BJ (cell line): ENCODE measurements at regions not wholly inside any gene's neighbourhood (a gene's known extent, or its start where the extent isn't known, plus 50 kb on each side); places are given as distances from the start of the nearest gene placed in this dataset.
"Not testable (repeated sequence)": the region's sequence is repeated elsewhere in the genome, so short reads cannot be mapped to it uniquely, and the experiment has no call there.

Source experiments
- CTCF ChIA-PET: fragments of 350-600 bp; formaldehyde crosslinking; extraction: SDS; loops from one replicate; lab custom pipeline; 2021; ENCODE audit warnings: antibody characterized with exemption, inconsistent platforms; lab: Yijun Ruan, JAX
- POLR2A ChIA-PET: fragments of 300-600 bp; sonication (Branson Sonifier 250); formaldehyde crosslinking; extraction: SDS; loops from one replicate; lab custom pipeline; 2021; ENCODE audit warnings: antibody characterized with exemption; lab: Charles Lee
- DNase-seq: peaks from one replicate; pipeline ENCODE4 v3.0.0-alpha.2; 2011; ENCODE audit warnings: low read depth
- H3K27me3 ChIP-seq: 2 replicates; pipeline ENCODE4 v1.6.0; 2011; ENCODE audit warnings: low read length; ENCODE audit not compliant: control insufficient read depth, insufficient read depth
- H3K36me3 ChIP-seq: 2 replicates; pipeline ENCODE4 v1.5.1; 2011; ENCODE audit warnings: low read length; ENCODE audit not compliant: control insufficient read depth, insufficient read depth
- H3K4me3 ChIP-seq: 2 replicates; pipeline ENCODE4 v1.5.1; 2011; ENCODE audit warnings: low read depth, mild to moderate bottlenecking, control low read depth, low read length
- TF ChIP-seq, protein P1 (sequence below): IDR thresholded peaks from 2 replicates; pipeline ENCODE4 v1.5.1; 2011; ENCODE audit warnings: low read depth, mild to moderate bottlenecking, control low read depth, inconsistent platforms, low read length, moderate library complexity; ENCODE audit not compliant: insufficient read depth

DNA sequence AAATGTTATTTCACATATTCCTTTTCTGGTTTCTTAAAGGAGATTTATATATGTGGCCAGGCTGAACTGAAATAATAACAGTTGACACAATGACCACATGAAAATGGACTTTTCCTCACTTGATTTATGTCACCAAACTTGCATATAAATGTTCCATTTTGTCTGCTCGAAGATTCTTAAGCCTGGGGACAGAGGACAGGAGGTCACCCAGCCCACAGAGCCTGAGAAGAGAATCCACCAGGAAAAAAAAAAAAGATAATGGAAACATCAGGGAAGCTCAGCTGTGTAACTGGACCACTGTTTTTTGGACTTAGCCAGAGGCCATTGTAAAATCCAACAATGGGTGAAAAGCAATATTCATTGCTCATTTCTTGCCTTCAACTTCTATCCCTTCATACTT lies 359.0 kb upstream of the FGF16 start:
- no peaks in the 10 kb centered on the region for H3K27me3 ChIP-seq
- TF ChIP-seq, protein P1, sequence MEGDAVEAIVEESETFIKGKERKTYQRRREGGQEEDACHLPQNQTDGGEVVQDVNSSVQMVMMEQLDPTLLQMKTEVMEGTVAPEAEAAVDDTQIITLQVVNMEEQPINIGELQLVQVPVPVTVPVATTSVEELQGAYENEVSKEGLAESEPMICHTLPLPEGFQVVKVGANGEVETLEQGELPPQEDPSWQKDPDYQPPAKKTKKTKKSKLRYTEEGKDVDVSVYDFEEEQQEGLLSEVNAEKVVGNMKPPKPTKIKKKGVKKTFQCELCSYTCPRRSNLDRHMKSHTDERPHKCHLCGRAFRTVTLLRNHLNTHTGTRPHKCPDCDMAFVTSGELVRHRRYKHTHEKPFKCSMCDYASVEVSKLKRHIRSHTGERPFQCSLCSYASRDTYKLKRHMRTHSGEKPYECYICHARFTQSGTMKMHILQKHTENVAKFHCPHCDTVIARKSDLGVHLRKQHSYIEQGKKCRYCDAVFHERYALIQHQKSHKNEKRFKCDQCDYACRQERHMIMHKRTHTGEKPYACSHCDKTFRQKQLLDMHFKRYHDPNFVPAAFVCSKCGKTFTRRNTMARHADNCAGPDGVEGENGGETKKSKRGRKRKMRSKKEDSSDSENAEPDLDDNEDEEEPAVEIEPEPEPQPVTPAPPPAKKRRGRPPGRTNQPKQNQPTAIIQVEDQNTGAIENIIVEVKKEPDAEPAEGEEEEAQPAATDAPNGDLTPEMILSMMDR, result no peak
- POLR2A ChIA-PET, result no interaction called here

DNA sequence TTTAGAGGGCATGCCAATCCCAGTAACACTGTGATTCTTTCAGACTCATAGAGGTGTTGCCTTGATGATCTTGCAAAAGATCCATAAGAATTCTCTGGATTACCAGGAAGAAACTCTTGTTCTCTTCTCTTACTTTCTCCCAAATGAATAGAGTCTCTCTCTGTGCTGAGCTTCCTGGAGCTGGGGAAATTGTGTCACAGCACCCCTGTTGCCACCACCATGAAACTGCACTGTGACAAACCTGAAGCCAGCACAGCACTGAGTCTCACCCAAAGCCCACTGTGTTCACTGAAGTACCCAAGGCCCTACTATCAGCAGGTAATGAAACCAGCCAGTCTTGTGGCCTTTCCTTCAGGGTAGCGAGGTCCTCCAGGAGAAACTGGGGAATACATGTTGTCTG lies 332.7 kb upstream of the FGF16 start:
- Histone ChIP-seq H3K4me3 (no peak overlapping the region), H3K36me3 (no peaks in the 10 kb centered on the region), H3K27me3 (no peaks in the 10 kb centered on the region)
- CTCF ChIA-PET, result no interaction called here
- no peak for DNase-seq
- POLR2A ChIA-PET, result no interaction called here
- TF ChIP-seq, protein P1, result no peak

More for the DNA sequence above, 359.0 kb upstream of the FGF16 start:
- CTCF ChIA-PET, result no interaction called here
- no peak for DNase-seq
- Histone ChIP-seq H3K36me3 (no peaks in the 10 kb centered on the region), H3K4me3 (no peak overlapping the region)

DNA sequence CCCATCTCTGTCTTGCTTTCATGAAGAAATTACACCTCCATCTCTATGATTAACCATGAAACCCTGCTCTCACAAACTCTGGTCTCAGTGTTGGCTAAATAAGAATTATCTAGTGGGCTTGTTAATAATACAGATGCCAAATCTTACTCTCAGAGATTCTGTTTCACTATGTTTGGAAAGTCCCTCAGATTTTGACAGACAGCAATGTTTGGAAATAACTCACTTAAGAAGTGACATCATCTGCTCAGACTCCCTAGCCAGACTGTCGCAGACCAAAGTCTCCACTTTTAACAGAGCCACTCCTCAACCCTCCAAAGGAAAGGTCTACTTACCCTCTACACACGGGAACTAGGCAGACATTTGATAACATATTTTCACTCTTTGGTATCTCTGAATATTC lies 328.5 kb upstream of the FGF16 start:
- no peak for DNase-seq
- Histone ChIP-seq H3K27me3 (no peaks in the 10 kb centered on the region), H3K4me3 (no peak overlapping the region), H3K36me3 (no peaks in the 10 kb centered on the region)
- TF ChIP-seq, protein P1, result no peak
- CTCF ChIA-PET, result no interaction called here
- POLR2A ChIA-PET, result no interaction called here

DNA sequence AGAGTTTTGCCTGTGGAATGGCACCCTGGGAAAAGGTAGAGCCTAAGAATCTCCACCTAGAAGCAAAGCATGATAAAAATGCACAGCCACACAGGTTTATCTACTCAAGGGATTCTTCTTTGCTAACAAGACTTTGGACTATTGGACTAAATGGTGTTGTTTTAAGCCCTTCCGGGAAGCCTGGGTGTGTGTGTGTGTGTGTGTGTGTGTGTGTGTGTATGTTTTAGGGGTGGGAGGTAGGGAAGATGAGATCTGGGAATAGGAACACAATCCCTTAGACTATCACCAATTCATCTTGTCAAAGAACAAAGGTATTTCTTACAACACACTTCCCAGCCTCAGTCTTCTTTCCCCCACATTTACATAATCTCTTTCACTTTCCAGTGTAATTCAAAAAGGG lies 327.5 kb upstream of the FGF16 start:
- TF ChIP-seq, protein P1, result no peak
- CTCF ChIA-PET, result no interaction called here
- no peak for DNase-seq
- Histone ChIP-seq H3K4me3 (no peak overlapping the region), H3K36me3 (no peaks in the 10 kb centered on the region), H3K27me3 (no peaks in the 10 kb centered on the region)
- POLR2A ChIA-PET, result no interaction called here

DNA sequence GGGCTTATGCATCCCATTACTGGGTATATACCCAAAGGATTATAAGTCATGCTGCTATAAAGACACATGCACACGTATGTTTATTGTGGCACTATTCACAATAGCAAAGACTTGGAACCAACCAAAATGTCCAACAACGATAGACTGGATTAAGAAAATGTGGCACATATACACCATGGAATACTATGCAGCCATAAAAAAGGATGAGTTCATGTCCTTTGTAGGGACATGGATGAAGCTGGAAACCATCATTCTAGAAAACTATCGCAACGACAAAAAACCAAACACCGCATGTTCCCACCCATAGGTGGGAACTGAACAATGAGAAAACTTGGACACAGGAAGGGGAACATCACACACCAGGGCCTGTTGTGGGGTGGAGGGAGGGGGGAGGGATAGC lies 323.3 kb upstream of the FGF16 start:
- H3K4me3 ChIP-seq, POLR2A ChIA-PET, H3K36me3 ChIP-seq, CTCF ChIA-PET, DNase-seq, H3K27me3 ChIP-seq: not testable (repeated sequence)

DNA sequence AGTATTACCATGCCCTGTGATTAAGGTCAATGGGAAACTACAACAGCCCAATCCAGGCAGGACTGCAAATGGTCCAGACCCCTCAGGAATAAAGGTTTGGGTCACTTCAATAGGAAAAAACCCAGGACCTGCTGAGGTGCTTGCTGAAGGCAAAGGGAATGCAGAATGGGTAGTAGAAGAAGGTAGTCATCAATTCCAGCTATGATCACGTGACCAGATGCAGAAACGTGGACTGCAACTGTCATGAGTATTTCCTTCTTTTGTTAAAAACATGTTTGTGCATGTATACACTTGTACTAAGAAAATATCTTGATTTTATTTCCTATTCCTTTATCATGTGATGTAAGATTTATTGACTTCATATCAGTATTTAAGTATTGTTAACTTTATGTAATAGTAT lies 319.6 kb upstream of the FGF16 start:
- H3K36me3 ChIP-seq, POLR2A ChIA-PET, H3K4me3 ChIP-seq, CTCF ChIA-PET, H3K27me3 ChIP-seq, DNase-seq: not testable (repeated sequence)
